BE2C (cell line): ENCODE measurements at regions not wholly inside any gene's neighbourhood (a gene's known extent, or its start where the extent isn't known, plus 50 kb on each side); places are given as distances from the start of the nearest gene placed in this dataset.

Source experiments
- DNase-seq: peaks from one replicate; pipeline ENCODE4 v3.0.0-alpha.2; 2020
- H3K27me3 ChIP-seq: fragments of 250-450 bp; sonication (Bioruptor Pico); 2 replicates; pipeline ENCODE4 v1.5.1; 2020; ENCODE audit warnings: mild to moderate bottlenecking
- H3K36me3 ChIP-seq: fragments of 250-450 bp; sonication (Bioruptor Pico); 2 replicates; pipeline ENCODE4 v1.5.1; 2020; ENCODE audit warnings: mild to moderate bottlenecking
- H3K4me1 ChIP-seq: fragments of 250-450 bp; sonication (Bioruptor Pico); 2 replicates; pipeline ENCODE4 v1.5.1; 2020
- H3K4me3 ChIP-seq: 2 replicates; pipeline ENCODE4 v1.5.1; 2011; ENCODE audit warnings: low read depth, low read length
- H3K9me3 ChIP-seq: fragments of 250-450 bp; sonication (Bioruptor Pico); 2 replicates; pipeline ENCODE4 v1.5.1; 2020
- TF ChIP-seq, protein P1 (sequence below): IDR thresholded peaks from 2 replicates; pipeline ENCODE4 v1.5.1; 2012; ENCODE audit warnings: mild to moderate bottlenecking, low read depth, low read length

DNA sequence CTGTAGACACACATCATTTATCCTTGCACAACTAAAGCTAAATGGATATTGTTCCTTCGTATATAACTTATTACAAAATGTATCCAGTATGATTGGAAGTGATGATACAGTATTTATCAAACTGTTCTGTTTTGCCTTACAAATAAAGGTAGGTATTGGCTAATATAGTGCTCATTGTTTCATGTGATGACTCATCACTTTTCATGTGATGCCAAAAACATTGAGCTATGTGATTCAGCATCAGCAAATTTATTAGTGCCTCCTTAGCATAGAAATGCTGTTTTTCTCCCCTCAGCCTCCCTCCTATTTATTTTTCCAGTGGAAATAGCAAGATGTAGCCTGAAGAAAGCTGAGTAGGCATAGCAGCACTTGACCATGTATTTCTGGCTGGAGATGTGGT, 228.6 kb upstream of the LYPLAL1 start:
- Histone ChIP-seq H3K4me3 (no peak overlapping the region), H3K36me3 (no peaks in the 10 kb centered on the region)

DNA sequence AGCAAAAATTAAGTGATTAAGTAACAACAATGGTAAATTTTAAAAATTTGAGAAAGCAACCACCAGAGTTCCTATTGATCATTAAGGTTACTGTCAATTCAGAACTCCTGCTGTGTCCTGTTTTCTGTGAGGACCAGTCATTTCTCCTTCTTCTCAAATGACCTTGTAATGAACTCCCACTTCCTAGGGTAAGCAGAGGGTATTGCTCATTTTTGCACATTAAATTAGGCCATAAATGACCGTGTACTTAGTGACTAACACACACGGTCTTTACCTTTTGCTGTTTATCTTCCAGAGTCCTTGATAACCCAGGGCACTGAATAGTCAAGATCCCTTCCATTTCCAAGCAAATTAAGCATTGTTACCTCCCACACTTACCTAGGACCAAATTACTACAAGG, 227.5 kb upstream of the LYPLAL1 start:
- Histone ChIP-seq H3K4me3 (no peak overlapping the region), H3K4me1 (no peaks in the 10 kb centered on the region), H3K9me3 (no peaks in the 10 kb centered on the region), H3K27me3 (no peaks in the 10 kb centered on the region), H3K36me3 (no peaks in the 10 kb centered on the region)
- DNase-seq = no peak
- TF ChIP-seq, protein P1, sequence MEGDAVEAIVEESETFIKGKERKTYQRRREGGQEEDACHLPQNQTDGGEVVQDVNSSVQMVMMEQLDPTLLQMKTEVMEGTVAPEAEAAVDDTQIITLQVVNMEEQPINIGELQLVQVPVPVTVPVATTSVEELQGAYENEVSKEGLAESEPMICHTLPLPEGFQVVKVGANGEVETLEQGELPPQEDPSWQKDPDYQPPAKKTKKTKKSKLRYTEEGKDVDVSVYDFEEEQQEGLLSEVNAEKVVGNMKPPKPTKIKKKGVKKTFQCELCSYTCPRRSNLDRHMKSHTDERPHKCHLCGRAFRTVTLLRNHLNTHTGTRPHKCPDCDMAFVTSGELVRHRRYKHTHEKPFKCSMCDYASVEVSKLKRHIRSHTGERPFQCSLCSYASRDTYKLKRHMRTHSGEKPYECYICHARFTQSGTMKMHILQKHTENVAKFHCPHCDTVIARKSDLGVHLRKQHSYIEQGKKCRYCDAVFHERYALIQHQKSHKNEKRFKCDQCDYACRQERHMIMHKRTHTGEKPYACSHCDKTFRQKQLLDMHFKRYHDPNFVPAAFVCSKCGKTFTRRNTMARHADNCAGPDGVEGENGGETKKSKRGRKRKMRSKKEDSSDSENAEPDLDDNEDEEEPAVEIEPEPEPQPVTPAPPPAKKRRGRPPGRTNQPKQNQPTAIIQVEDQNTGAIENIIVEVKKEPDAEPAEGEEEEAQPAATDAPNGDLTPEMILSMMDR = no peak

More for the DNA sequence above, 228.6 kb upstream of the LYPLAL1 start:
- Histone ChIP-seq H3K4me1 (no peaks in the 10 kb centered on the region), H3K27me3 (no peaks in the 10 kb centered on the region), H3K9me3 (no peaks in the 10 kb centered on the region)
- TF ChIP-seq, protein P1 = no peak
- no peak for DNase-seq

GRCh38 chr1:218948446-218948845, 225.2 kb upstream of the LYPLAL1 start:
- TF ChIP-seq, protein P1 = no peak
- Histone ChIP-seq H3K4me1 (no peaks in the 10 kb centered on the region), H3K4me3 (no peak overlapping the region), H3K9me3 (no peaks in the 10 kb centered on the region; the same call in 1 of the 2 replicates), H3K27me3 (no peaks in the 10 kb centered on the region), H3K36me3 (no peaks in the 10 kb centered on the region)
- DNase-seq = no peak

DNA sequence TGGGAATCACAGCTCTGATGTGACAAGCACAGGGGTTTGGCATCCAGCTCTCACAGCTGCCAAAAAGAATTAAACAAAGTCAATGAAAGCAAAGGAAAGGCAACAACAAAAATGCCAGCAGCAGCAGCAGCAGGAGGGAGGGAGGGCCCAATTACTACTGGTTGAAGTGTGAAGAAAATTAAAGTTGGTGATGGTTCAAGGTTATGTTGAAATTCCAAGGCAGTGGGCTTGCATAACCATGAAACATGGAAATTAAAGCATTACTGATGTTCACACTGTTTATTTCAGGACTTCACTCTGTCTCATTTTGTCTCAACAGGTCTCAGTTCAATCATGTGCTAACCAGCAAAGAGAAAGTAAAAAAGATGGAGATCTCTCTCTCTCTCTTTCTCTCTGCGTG, 220.3 kb upstream of the LYPLAL1 start:
- no peak overlapping the region for H3K4me3 ChIP-seq
- H3K36me3 ChIP-seq = no peaks in the 10 kb centered on the region
- no peak for DNase-seq
- TF ChIP-seq, protein P1 = no peak
- H3K27me3 ChIP-seq = no peaks in the 10 kb centered on the region
- no peaks in the 10 kb centered on the region; the same call in 1 of the 2 replicates for H3K9me3 ChIP-seq
- no peaks in the 10 kb centered on the region for H3K4me1 ChIP-seq

DNA sequence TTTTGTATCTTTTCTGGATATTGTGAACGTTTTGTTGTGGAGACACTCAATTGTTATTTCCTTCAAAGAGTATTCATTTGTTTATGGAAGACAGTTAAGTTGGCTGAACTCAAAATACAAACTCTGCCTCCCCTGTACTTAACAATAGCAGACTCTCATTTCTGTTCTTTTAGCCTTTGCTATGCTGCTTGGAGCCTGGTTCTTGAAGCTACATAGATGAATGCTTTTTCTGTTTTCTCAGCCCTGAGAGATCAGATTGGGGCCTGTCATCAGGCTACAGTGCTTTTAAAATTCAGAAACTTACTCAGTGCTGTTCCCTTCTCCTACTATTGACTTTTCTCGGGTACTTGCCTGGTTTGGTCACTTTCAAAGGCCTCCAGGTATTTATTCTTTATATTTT, 215.7 kb upstream of the LYPLAL1 start:
- Histone ChIP-seq H3K36me3 (no peaks in the 10 kb centered on the region), H3K27me3 (no peaks in the 10 kb centered on the region), H3K4me1 (no peaks in the 10 kb centered on the region), H3K4me3 (no peak overlapping the region), H3K9me3 (no peaks in the 10 kb centered on the region)
- no peak for DNase-seq
- TF ChIP-seq, protein P1 = no peak

DNA sequence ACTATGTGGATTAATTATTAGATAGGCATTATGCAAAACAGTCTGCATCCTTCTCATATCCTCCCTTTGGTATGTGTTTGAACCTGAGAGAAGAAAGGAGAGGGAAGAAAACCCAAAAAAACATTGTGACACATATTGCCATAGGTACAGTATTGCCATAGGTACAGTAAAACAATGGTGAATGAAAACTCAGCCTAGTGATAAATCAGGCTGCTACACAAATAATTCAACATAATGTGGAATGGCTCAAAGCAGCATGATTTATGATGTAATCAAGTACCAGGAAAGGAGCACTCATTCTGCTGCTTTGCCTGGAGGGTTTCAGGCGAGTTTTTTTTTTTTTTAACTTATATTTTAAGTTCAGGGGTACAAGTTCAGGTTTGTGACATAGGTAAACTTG, 213.9 kb upstream of the LYPLAL1 start:
- Histone ChIP-seq H3K4me1 (no peaks in the 10 kb centered on the region), H3K27me3 (no peaks in the 10 kb centered on the region), H3K9me3 (no peaks in the 10 kb centered on the region), H3K36me3 (no peaks in the 10 kb centered on the region), H3K4me3 (no peak overlapping the region)
- TF ChIP-seq, protein P1 = no peak
- DNase-seq = no peak
